A673 (cell line): ENCODE measurements at regions not wholly inside any gene's neighbourhood (a gene's known extent, or its start where the extent isn't known, plus 50 kb on each side); places are given as distances from the start of the nearest gene placed in this dataset.

ENCODE experiments used
- EZH2 ChIP-seq: fragments of 200-600 bp; sonication (generic); IDR thresholded peaks from 2 replicates; pipeline ENCODE4 v1.6.1; 2017; ENCODE audit warnings: borderline replicate concordance, low read depth, mild to moderate bottlenecking, mixed read lengths, antibody characterized with exemption, low read length; ENCODE audit not compliant: poor library complexity, severe bottlenecking
- TF ChIP-seq, protein P1 (sequence below): fragments of 300-800, 200-600 bp; sonication (generic); conservative IDR thresholded peaks from 2 replicates; pipeline ENCODE4 v1.5.1; 2017; ENCODE audit warnings: low read depth, mild to moderate bottlenecking, antibody characterized with exemption, low read length, moderate library complexity, mixed read lengths

DNA sequence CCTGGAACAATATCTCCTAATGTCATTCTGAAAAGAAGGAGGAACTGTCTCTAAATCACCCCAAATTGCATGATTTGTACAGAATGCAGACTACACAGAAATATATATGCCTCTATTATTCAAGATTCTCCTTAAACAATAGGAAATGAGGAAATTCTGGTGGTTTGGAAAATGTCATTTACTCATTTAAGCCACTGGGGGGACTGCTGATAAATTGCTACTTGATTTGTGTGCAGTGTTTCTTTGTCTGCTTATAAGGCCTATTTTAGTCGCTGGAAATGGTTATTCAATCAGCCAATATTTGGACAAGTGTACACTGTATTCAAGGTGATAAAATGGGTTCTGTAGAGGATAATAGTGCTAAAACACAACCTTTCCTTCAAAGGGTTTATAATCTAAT lies 801.9 kb upstream of the CELF4 start:
- TF ChIP-seq, protein P1, sequence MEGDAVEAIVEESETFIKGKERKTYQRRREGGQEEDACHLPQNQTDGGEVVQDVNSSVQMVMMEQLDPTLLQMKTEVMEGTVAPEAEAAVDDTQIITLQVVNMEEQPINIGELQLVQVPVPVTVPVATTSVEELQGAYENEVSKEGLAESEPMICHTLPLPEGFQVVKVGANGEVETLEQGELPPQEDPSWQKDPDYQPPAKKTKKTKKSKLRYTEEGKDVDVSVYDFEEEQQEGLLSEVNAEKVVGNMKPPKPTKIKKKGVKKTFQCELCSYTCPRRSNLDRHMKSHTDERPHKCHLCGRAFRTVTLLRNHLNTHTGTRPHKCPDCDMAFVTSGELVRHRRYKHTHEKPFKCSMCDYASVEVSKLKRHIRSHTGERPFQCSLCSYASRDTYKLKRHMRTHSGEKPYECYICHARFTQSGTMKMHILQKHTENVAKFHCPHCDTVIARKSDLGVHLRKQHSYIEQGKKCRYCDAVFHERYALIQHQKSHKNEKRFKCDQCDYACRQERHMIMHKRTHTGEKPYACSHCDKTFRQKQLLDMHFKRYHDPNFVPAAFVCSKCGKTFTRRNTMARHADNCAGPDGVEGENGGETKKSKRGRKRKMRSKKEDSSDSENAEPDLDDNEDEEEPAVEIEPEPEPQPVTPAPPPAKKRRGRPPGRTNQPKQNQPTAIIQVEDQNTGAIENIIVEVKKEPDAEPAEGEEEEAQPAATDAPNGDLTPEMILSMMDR = 0 out of 2 replicates have a peak, but pooled peaks have one; percentile 16
- TF ChIP-seq EZH2 = no peak
